Immature natural killer cell (primary cell): ENCODE measurements at regions not wholly inside any gene's neighbourhood (a gene's known extent, or its start where the extent isn't known, plus 50 kb on each side); places are given as distances from the start of the nearest gene placed in this dataset.

ENCODE experiments used
- DNase-seq, 3 donors: peaks; one replicate each; pipeline ENCODE4 v3.0.0; 2022; ENCODE audit warnings: mixed read lengths in 1 of 3
- H3K27ac Mint-ChIP-seq, 6 donors: one replicate each; pipeline ENCODE4 v1.8.0; 2020; ENCODE audit warnings: mixed read lengths in 6 of 6, mild to moderate bottlenecking in 5 of 6, inconsistent platforms in 4 of 6, moderate library complexity in 3 of 6
- H3K27me3 Mint-ChIP-seq, 3 donors: one replicate each; pipeline ENCODE4 v1.8.0; 2020 to 2021; ENCODE audit warnings: low read depth in 3 of 3, mild to moderate bottlenecking in 3 of 3, mixed read lengths in 3 of 3, moderate library complexity in 3 of 3, inconsistent platforms in 1 of 3
- H3K36me3 Mint-ChIP-seq, 3 donors: one replicate each; pipeline ENCODE4 v1.8.0; 2020; ENCODE audit warnings: mixed read lengths in 3 of 3, inconsistent platforms in 2 of 3, mild to moderate bottlenecking in 2 of 3
- H3K4me1 Mint-ChIP-seq, 2 donors: one replicate each; pipeline ENCODE4 v1.8.0; 2020; ENCODE audit warnings: inconsistent platforms in 2 of 2, mild to moderate bottlenecking in 2 of 2, mixed read lengths in 2 of 2, moderate library complexity in 1 of 2
- H3K4me3 Mint-ChIP-seq, 5 donors: one replicate each; pipeline ENCODE4 v1.8.0; 2020; ENCODE audit warnings: mild to moderate bottlenecking in 5 of 5, mixed read lengths in 5 of 5, inconsistent platforms in 3 of 5, moderate library complexity in 3 of 5
- H3K9me3 Mint-ChIP-seq, 6 donors: one replicate each; pipeline ENCODE4 v1.8.0; 2020; ENCODE audit warnings: mild to moderate bottlenecking in 6 of 6, mixed read lengths in 6 of 6, inconsistent platforms in 4 of 6, moderate library complexity in 3 of 6

GRCh38 chr6:54719131-54719530 lies 127.4 kb upstream of the FAM83B start:
- Mint-ChIP-seq H3K36me3 (no peaks in the 10 kb centered on the region), H3K4me1 (no peaks in the 10 kb centered on the region)

GRCh38 chr6:54719633-54720032 lies 126.9 kb upstream of the FAM83B start:
- no peak for DNase-seq
- no peaks in the 10 kb centered on the region for H3K9me3 Mint-ChIP-seq
- H3K4me1 Mint-ChIP-seq: no peaks in the 10 kb centered on the region
- H3K27me3 Mint-ChIP-seq: peaks cover 0 to 4% (median 0%) of the 10 kb centered on the region in 3 donors
- H3K27ac Mint-ChIP-seq: no peak overlapping the region
- H3K36me3 Mint-ChIP-seq: no peaks in the 10 kb centered on the region
- H3K4me3 Mint-ChIP-seq: no peak overlapping the region

More at GRCh38 chr6:54719131-54719530, 127.4 kb upstream of the FAM83B start:
- Mint-ChIP-seq H3K27ac (no peak overlapping the region), H3K9me3 (no peaks in the 10 kb centered on the region), H3K27me3 (peaks cover 0 to 4% (median 0%) of the 10 kb centered on the region in 3 donors), H3K4me3 (no peak overlapping the region)
- no peak for DNase-seq

- no peak overlapping the region for H3K27ac Mint-ChIP-seq
- no peak overlapping the region for H3K4me3 Mint-ChIP-seq
- no peaks in the 10 kb centered on the region for H3K9me3 Mint-ChIP-seq
- peaks cover 0 to 4% (median 2%) of the 10 kb centered on the region in 3 donors for H3K27me3 Mint-ChIP-seq
- H3K4me1 Mint-ChIP-seq: no peaks in the 10 kb centered on the region
- no peak for DNase-seq
- H3K36me3 Mint-ChIP-seq: no peaks in the 10 kb centered on the region
Measured at GRCh38 chr6:54722328-54722727, 124.2 kb upstream of the FAM83B start.

- Mint-ChIP-seq H3K27ac (no peak overlapping the region), H3K4me3 (no peak overlapping the region), H3K4me1 (no peaks in the 10 kb centered on the region), H3K27me3 (peaks cover 0 to 3% (median 2%) of the 10 kb centered on the region in 3 donors), H3K9me3 (peaks cover 0 to 6% (median 1%) of the 10 kb centered on the region in 6 donors), H3K36me3 (no peaks in the 10 kb centered on the region)
- DNase-seq: no peak
Measured at GRCh38 chr6:54729716-54730115, 116.9 kb upstream of the FAM83B start.

- Mint-ChIP-seq H3K4me3 (no peak overlapping the region), H3K9me3 (peaks cover 0 to 6% (median 1%) of the 10 kb centered on the region in 6 donors), H3K27ac (no peak overlapping the region), H3K4me1 (no peaks in the 10 kb centered on the region), H3K36me3 (no peaks in the 10 kb centered on the region), H3K27me3 (peaks cover 0 to 3% (median 2%) of the 10 kb centered on the region in 3 donors)
- DNase-seq: no peak
Measured at GRCh38 chr6:54730767-54731630, 115.6 kb upstream of the FAM83B start.

- Mint-ChIP-seq H3K36me3 (peaks cover 0 to 4% (median 0%) of the 10 kb centered on the region in 3 donors), H3K4me3 (no peak overlapping the region), H3K9me3 (peaks cover 0 to 5% (median 1%) of the 10 kb centered on the region in 6 donors), H3K27me3 (peaks cover 0 to 7% (median 0%) of the 10 kb centered on the region in 3 donors), H3K27ac (no peak overlapping the region), H3K4me1 (no peaks in the 10 kb centered on the region)
- DNase-seq: no peak
Measured at GRCh38 chr6:54737247-54737646, 109.3 kb upstream of the FAM83B start.

GRCh38 chr6:54747955-54748354 lies 98.6 kb upstream of the FAM83B start:
- H3K36me3 Mint-ChIP-seq: peaks cover 0 to 4% (median 0%) of the 10 kb centered on the region in 3 donors
- peaks cover 0 to 1% (median 0%) of the 10 kb centered on the region in 3 donors for H3K27me3 Mint-ChIP-seq
- no peak overlapping the region for H3K27ac Mint-ChIP-seq

GRCh38 chr6:54754406-54754805 lies 92.2 kb upstream of the FAM83B start:
- Mint-ChIP-seq H3K4me3 (no peak overlapping the region), H3K4me1 (no peaks in the 10 kb centered on the region), H3K36me3 (no peaks in the 10 kb centered on the region), H3K27me3 (peaks cover 0 to 3% (median 0%) of the 10 kb centered on the region in 3 donors), H3K27ac (no peak overlapping the region), H3K9me3 (peaks cover 0 to 5% (median 0%) of the 10 kb centered on the region in 6 donors)
- DNase-seq: no peak

More at GRCh38 chr6:54747955-54748354, 98.6 kb upstream of the FAM83B start:
- no peaks in the 10 kb centered on the region for H3K4me1 Mint-ChIP-seq
- DNase-seq: no peak
- H3K9me3 Mint-ChIP-seq: peaks cover 0 to 31% (median 16%) of the 10 kb centered on the region in 6 donors
- no peak overlapping the region for H3K4me3 Mint-ChIP-seq

- Mint-ChIP-seq H3K4me3 (no peak overlapping the region), H3K27me3 (peaks cover 0 to 5% (median 0%) of the 10 kb centered on the region in 3 donors), H3K27ac (no peak overlapping the region), H3K9me3 (peaks cover 0 to 5% (median 0%) of the 10 kb centered on the region in 6 donors), H3K4me1 (no peaks in the 10 kb centered on the region), H3K36me3 (no peaks in the 10 kb centered on the region)
- no peak for DNase-seq
Measured at GRCh38 chr6:54758340-54758739, 88.2 kb upstream of the FAM83B start.

- H3K9me3 Mint-ChIP-seq: peaks cover 0 to 2% (median 0%) of the 10 kb centered on the region in 6 donors
- H3K27ac Mint-ChIP-seq: no peak overlapping the region
- no peak for DNase-seq
- H3K4me3 Mint-ChIP-seq: no peak overlapping the region
- H3K36me3 Mint-ChIP-seq: no peaks in the 10 kb centered on the region
- H3K27me3 Mint-ChIP-seq: peaks cover 0 to 2% (median 0%) of the 10 kb centered on the region in 3 donors
- H3K4me1 Mint-ChIP-seq: no peaks in the 10 kb centered on the region
Measured at GRCh38 chr6:54768494-54768893, 78.1 kb upstream of the FAM83B start.

GRCh38 chr6:54770328-54770727 lies 76.2 kb upstream of the FAM83B start:
- Mint-ChIP-seq H3K27me3 (no peaks in the 10 kb centered on the region), H3K27ac (no peak overlapping the region), H3K36me3 (no peaks in the 10 kb centered on the region), H3K4me3 (no peak overlapping the region), H3K9me3 (peaks cover 0 to 2% (median 0%) of the 10 kb centered on the region in 6 donors), H3K4me1 (no peaks in the 10 kb centered on the region)
- DNase-seq: no peak

GRCh38 chr6:54771968-54772367 lies 74.6 kb upstream of the FAM83B start:
- no peaks in the 10 kb centered on the region for H3K36me3 Mint-ChIP-seq
- DNase-seq: no peak
- H3K4me1 Mint-ChIP-seq: no peaks in the 10 kb centered on the region
- no peak overlapping the region for H3K4me3 Mint-ChIP-seq
- H3K9me3 Mint-ChIP-seq: peaks cover 0 to under 1% (median 0%) of the 10 kb centered on the region in 6 donors
- no peak overlapping the region for H3K27ac Mint-ChIP-seq
- H3K27me3 Mint-ChIP-seq: no peaks in the 10 kb centered on the region

- no peaks in the 10 kb centered on the region for H3K27me3 Mint-ChIP-seq
- no peak for DNase-seq
- no peaks in the 10 kb centered on the region for H3K36me3 Mint-ChIP-seq
- peaks cover 0 to 4% (median 0%) of the 10 kb centered on the region in 6 donors for H3K9me3 Mint-ChIP-seq
- H3K4me1 Mint-ChIP-seq: no peaks in the 10 kb centered on the region
- no peak overlapping the region for H3K4me3 Mint-ChIP-seq
- no peak overlapping the region for H3K27ac Mint-ChIP-seq
Measured at GRCh38 chr6:54772610-54773009, 74.0 kb upstream of the FAM83B start.

GRCh38 chr6:54775576-54775975 lies 71.0 kb upstream of the FAM83B start:
- H3K4me1 Mint-ChIP-seq: no peaks in the 10 kb centered on the region
- no peak for DNase-seq
- H3K36me3 Mint-ChIP-seq: no peaks in the 10 kb centered on the region
- peaks cover 0 to 6% (median 2%) of the 10 kb centered on the region in 6 donors for H3K9me3 Mint-ChIP-seq
- no peaks in the 10 kb centered on the region for H3K27me3 Mint-ChIP-seq
- H3K27ac Mint-ChIP-seq: no peak overlapping the region
- no peak overlapping the region for H3K4me3 Mint-ChIP-seq
